HAP-1 (cell line): ENCODE measurements at regions not wholly inside any gene's neighbourhood (a gene's known extent, or its start where the extent isn't known, plus 50 kb on each side); places are given as distances from the start of the nearest gene placed in this dataset.
"Not testable (repeated sequence)": the region's sequence is repeated elsewhere in the genome, so short reads cannot be mapped to it uniquely, and the experiment has no call there.

Experiments used
- DNase-seq, 2 experiments: peaks; one replicate each; pipeline ENCODE4 v3.0.0-alpha.2; 2016 to 2020; ENCODE audit warnings: low spot score in 2 of 2
- H3K27me3 ChIP-seq: fragments of 250-450 bp; sonication (Bioruptor Pico); 2 replicates; pipeline ENCODE4 v1.5.1; 2020; ENCODE audit warnings: low read depth, mild to moderate bottlenecking, moderate library complexity
- H3K36me3 ChIP-seq: fragments of 250-450 bp; sonication (Bioruptor Pico); replicated peaks from 2 replicates; pipeline ENCODE4 v1.5.1; 2020; ENCODE audit warnings: mild to moderate bottlenecking
- H3K4me1 ChIP-seq: fragments of 250-450 bp; sonication (Bioruptor Pico); 2 replicates; pipeline ENCODE4 v1.5.1; 2020; ENCODE audit warnings: mild to moderate bottlenecking
- H3K4me3 ChIP-seq: fragments of 250-450 bp; sonication (Bioruptor Pico); 2 replicates; pipeline ENCODE4 v1.5.1; 2020; ENCODE audit warnings: mild to moderate bottlenecking, moderate library complexity
- H3K9me3 ChIP-seq: fragments of 250-450 bp; sonication (Bioruptor Pico); 2 replicates; pipeline ENCODE4 v1.5.1; 2020; ENCODE audit warnings: mild to moderate bottlenecking, moderate library complexity
- in situ Hi-C: fragments of 300-500 bp; cut with MboI; formaldehyde crosslinking; loops from 3 replicates; pipeline ENCODE4 v1.14.3; 2020; ENCODE audit warnings: low sequenced_read_pairs, inconsistent platforms, mixed read lengths

DNA sequence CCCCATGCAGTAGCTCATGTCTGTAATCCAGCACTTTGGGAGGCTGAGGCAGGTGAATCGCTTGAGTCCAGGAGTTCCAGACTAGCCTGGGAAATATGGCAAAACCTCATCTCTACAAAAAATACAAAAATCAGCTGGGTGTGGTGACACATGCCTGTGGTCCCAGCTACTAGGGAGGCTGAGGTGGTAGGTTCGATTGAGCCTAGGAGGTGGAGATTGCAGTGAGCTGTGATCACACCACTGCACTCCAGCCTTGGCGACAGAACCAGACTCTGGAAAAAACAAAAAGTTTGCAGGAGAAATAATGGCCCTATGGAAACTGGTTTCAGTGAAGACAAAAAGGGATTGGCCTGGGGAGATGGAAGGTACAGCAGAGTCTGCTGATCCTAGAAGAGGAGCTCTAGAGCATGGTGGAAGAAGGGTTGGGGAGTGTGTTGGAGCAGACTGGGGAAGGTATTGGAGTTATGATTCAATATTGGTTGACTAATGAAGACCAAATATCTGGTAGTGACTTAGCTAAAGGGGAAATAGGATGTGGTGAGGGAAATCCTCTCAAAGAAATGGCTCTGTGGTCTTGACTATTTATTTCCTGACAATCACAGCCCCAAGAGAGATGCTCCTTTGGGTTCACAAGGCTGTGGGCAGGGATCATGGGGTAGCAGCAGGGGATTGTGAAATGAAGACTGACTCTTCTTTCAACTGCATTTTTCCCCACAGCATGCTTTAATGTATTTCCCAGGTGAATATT, 281.9 kb downstream of the UTRN start:
- H3K4me1 ChIP-seq = peaks cover 8% of the 10 kb centered on the region
- no peaks in the 10 kb centered on the region for H3K27me3 ChIP-seq
- no peak overlapping the region for H3K4me3 ChIP-seq
- in situ Hi-C loops = no loop called here
- H3K9me3 ChIP-seq = no peaks in the 10 kb centered on the region
- DNase-seq = no peak
- no peaks in the 10 kb centered on the region for H3K36me3 ChIP-seq

DNA sequence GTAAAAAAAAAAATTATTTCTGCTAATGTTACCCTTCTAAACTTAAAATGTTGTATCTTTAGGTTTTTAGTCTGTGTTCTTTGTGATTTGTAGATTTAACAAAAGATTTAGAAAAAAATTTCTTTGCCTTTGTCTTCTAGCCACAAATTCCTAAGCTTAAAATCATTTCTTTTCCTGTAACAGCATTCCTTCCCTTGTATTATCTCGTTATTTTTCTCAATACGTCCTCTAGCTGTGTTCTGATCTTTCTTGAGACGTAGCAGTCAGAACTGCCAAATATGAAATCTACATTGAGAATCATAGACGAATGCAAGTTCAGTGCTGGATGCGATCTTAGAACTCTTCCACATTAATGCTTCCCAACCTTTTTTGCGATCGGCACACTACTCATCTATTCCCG, 283.1 kb downstream of the UTRN start:
- peaks cover 8% of the 10 kb centered on the region for H3K4me1 ChIP-seq
- in situ Hi-C loops = no loop called here
- H3K9me3 ChIP-seq = no peaks in the 10 kb centered on the region
- H3K27me3 ChIP-seq = no peaks in the 10 kb centered on the region
- DNase-seq = no peak
- no peak overlapping the region for H3K4me3 ChIP-seq
- no peaks in the 10 kb centered on the region for H3K36me3 ChIP-seq

GRCh38 chr6:144572541-144572940, 287.4 kb downstream of the UTRN start:
- H3K4me3 ChIP-seq, H3K4me1 ChIP-seq, H3K9me3 ChIP-seq, H3K36me3 ChIP-seq, H3K27me3 ChIP-seq, in situ Hi-C loops, DNase-seq: not testable (repeated sequence)

- no peaks in the 10 kb centered on the region for H3K27me3 ChIP-seq
- in situ Hi-C loops = loop anchor here (25.0 kb wide), 4 partner anchors 363 to 1063 kb away; no protein-coding TSS in a partner anchor
- peaks cover 2% of the 10 kb centered on the region; the same call in 1 of the 2 replicates for H3K4me1 ChIP-seq
- DNase-seq = no peak
- no peaks in the 10 kb centered on the region for H3K9me3 ChIP-seq
- no peaks in the 10 kb centered on the region; the same call in 1 of the 2 replicates for H3K36me3 ChIP-seq
- no peak overlapping the region for H3K4me3 ChIP-seq
These were observed 289.7 kb downstream of the UTRN start for GRCh38 chr6:144574796-144575195.

DNA sequence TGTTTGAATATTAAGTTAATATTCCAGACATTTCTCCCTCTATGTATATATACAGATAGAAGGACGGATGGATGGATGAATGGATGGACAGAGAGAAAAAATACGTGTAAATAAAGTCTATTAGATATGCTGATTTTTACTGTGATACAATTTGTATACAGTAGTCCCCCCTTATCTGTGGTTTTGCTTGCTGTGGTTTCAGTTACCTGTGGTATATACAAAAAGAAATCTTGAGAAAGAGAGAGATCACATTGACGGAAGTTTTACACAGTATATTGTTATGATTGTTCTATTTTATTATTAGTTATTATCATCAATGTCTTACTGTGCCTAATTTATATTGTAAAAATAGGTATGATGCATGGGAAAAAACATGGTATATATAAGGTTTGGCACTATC, 290.2 kb downstream of the UTRN start:
- DNase-seq = no peak
- peaks cover 2% of the 10 kb centered on the region; the same call in 1 of the 2 replicates for H3K4me1 ChIP-seq
- no peaks in the 10 kb centered on the region for H3K9me3 ChIP-seq
- H3K36me3 ChIP-seq = no peaks in the 10 kb centered on the region; the same call in 1 of the 2 replicates
- H3K27me3 ChIP-seq = no peaks in the 10 kb centered on the region
- in situ Hi-C loops = loop anchor here (25.0 kb wide), 4 partner anchors 362 to 1062 kb away; no protein-coding TSS in a partner anchor
- no peak overlapping the region for H3K4me3 ChIP-seq

GRCh38 chr6:144576871-144577270, 291.7 kb downstream of the UTRN start:
- Histone ChIP-seq H3K4me3 (no peak overlapping the region), H3K27me3 (no peaks in the 10 kb centered on the region), H3K36me3 (no peaks in the 10 kb centered on the region; the same call in 1 of the 2 replicates), H3K9me3 (no peaks in the 10 kb centered on the region), H3K4me1 (peaks cover 2% of the 10 kb centered on the region; the same call in 1 of the 2 replicates)
- in situ Hi-C loops = loop anchor here (25.0 kb wide), 4 partner anchors 360 to 1060 kb away; no protein-coding TSS in a partner anchor
- no peak for DNase-seq

DNA sequence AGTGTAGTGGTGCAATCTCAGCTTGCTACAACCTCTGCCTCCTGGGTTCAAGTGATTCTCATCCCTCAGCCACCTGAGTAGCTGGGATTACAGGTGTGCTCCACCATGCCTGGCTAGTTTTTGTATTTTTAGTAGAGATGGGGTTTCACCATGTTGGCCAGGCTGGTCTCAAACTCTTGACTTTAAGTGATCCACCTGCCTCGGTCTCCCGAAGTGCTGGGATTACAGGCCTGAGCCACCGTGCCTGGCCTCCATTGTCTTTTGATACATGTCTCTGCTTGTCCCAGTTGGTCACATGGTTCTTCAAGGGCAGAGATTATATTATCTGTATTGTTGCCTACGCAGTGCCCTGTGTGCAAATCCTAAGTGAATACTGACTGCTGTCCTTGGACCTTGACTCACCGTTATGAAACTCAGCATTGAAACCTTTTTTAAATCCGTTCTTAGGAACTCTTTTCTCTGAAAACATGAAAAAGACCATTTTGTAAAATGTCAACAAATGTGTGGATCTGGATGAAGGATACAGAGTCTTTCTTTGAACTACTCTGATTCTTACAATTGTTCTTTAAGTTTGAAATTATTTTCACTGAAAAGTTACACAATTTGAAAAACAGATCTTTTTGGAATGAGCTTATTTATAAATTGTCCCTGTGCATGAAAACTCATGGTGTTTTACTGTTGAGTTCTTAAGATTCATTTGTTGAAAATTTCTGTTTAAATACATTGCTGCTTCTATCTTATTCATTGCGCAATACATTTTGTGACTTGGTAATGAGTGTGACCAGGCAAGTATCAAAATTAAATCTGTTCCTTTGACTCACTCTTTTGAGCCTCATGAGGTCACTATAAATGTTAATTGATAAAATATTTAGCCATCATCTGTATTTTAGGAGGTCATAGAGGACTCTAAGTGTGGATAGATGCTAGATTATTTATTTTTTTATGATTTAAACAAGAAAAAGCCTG, 293.5 kb downstream of the UTRN start:
- DNase-seq = peak; percentile 47 to 57
- Histone ChIP-seq H3K36me3 (no peaks in the 10 kb centered on the region; the same call in 1 of the 2 replicates), H3K27me3 (no peaks in the 10 kb centered on the region), H3K4me3 (no peak overlapping the region), H3K9me3 (no peaks in the 10 kb centered on the region), H3K4me1 (peaks cover 6% of the 10 kb centered on the region)
- in situ Hi-C loops = loop anchor here (25.0 kb wide), 4 partner anchors 359 to 1059 kb away; no protein-coding TSS in a partner anchor

DNA sequence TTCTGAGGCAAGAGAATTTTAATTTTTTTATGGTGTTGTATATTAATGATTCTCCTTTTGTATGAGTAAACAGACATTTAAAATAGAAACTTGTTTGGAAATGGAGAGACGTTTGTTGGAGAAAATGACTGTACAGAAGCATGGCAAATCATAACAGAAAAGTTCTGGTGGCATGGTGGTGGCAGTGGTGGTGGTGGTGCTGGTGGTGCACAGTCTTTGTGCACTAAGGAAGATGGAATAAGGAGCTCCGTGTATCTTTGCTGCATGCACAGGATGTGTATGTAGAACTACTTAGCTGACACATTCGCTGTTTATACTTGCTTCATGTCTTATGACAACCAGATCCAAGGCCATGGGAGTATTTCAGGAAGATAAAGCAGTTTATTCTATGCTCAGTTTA, 294.9 kb downstream of the UTRN start:
- in situ Hi-C loops = loop anchor here (25.0 kb wide), 4 partner anchors 357 to 1057 kb away; no protein-coding TSS in a partner anchor
- no peak for DNase-seq
- H3K9me3 ChIP-seq = no peaks in the 10 kb centered on the region
- H3K4me3 ChIP-seq = no peak overlapping the region
- peaks cover 6% of the 10 kb centered on the region for H3K4me1 ChIP-seq
- H3K27me3 ChIP-seq = no peaks in the 10 kb centered on the region
- H3K36me3 ChIP-seq = no peaks in the 10 kb centered on the region

DNA sequence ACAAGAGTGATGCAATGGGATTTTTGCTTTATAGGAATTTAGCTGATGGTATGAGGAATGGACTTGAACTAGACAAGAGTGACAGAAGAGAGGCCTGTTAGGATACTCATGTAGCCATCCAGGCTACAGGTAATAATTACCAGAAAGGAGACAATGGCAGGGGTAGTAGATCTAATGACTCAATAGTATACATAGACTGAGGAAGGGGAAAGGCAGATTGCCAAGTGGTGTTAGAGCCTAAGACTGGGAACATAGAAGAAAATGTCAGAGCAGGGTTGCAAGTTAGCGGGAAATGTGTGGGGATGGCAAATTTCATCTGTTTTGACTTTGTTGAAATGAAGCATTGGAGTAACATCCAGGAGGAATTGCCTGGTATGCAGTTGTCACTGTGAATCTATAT, 295.6 kb downstream of the UTRN start:
- no peak for DNase-seq
- Histone ChIP-seq H3K9me3 (no peaks in the 10 kb centered on the region), H3K4me1 (peaks cover 9% of the 10 kb centered on the region), H3K36me3 (no peaks in the 10 kb centered on the region), H3K4me3 (no peak overlapping the region), H3K27me3 (no peaks in the 10 kb centered on the region)
- in situ Hi-C loops = loop anchor here (25.0 kb wide), 4 partner anchors 357 to 1057 kb away; no protein-coding TSS in a partner anchor

DNA sequence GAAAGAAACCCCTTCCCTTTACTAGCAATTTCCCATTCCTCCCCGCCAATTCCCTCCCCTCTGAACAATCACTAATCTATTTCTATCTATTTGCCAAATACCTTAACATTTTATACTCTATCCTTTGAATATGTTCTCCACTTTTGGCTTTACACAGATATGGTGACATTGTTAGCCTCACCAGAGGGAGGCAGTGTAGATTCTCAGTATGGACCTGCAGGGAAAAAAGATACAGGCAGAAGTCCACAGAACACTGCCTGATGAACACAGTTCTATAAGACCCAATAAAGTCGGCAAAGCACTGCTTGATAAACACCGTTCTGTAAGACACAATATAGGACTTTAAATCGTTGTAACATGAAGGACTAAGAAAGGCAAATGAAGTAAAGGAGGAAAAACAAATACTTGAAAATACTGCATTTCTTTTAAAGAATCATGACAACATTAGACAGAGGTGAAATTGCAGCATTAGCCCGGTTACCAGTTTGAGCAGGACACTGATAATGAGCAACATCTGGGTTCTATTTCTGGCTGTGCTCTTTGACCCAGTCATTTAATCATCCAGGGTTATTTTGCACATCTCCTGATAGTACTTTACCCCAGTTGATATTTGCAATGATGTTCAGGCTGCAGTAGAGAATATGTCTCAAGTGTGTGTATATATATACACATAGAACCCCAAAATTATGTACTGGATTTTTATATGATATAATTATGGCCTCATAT, 296.8 kb downstream of the UTRN start:
- H3K4me1 ChIP-seq = peaks cover 21% of the 10 kb centered on the region
- no peak overlapping the region for H3K4me3 ChIP-seq
- in situ Hi-C loops = loop anchor here (25.0 kb wide), 4 partner anchors 355 to 1055 kb away; no protein-coding TSS in a partner anchor
- no peaks in the 10 kb centered on the region for H3K36me3 ChIP-seq
- no peaks in the 10 kb centered on the region for H3K27me3 ChIP-seq
- peak; percentile 60 to 65 for DNase-seq
- H3K9me3 ChIP-seq = no peaks in the 10 kb centered on the region

DNA sequence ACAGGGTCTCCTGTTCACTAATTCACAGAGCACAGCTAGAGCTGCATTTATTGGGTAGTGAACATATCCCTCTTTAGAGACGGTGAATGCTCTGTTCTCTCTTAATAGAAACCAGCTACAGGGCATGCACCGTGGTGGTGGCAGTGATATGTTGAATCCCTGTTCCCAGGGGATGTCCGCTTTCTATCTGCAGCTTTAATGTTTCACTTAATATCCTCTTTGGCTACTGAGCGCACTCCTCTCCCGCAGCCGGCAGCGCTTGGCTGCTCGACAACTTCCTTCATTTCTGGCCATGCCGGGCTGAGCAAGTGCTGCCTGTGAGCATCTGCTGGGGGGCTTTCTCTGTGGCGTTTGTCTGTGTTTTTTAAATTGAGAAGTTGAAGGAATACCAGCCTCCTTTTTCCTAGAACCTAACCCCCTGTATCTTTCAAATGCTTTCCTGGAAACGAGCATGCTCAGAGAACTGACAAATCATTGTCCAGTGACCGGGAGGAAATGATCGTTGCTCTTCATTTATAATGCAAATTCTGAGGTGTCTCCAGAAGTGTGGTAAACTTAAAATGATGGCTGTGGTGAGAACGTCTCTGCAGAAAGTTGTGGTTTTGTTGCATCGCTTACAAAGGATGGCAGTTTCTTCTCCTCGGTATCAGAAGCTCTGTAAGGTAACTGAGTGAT, 297.9 kb downstream of the UTRN start:
- in situ Hi-C loops = loop anchor here (25.0 kb wide), 4 partner anchors 354 to 1054 kb away; no protein-coding TSS in a partner anchor
- H3K9me3 ChIP-seq = no peaks in the 10 kb centered on the region
- H3K4me1 ChIP-seq = peaks cover 25% of the 10 kb centered on the region
- no peaks in the 10 kb centered on the region for H3K36me3 ChIP-seq
- peak; percentile 57 to 61 for DNase-seq
- H3K4me3 ChIP-seq = peak overlapping the region; percentile 26
- no peaks in the 10 kb centered on the region for H3K27me3 ChIP-seq

GRCh38 chr6:144583614-144583954, 298.4 kb downstream of the UTRN start:
- Histone ChIP-seq H3K9me3 (no peaks in the 10 kb centered on the region), H3K36me3 (no peaks in the 10 kb centered on the region), H3K4me1 (peaks cover 25% of the 10 kb centered on the region), H3K4me3 (peak overlapping the region; percentile 26), H3K27me3 (no peaks in the 10 kb centered on the region)
- no peak for DNase-seq
- in situ Hi-C loops = loop anchor here (25.0 kb wide), 4 partner anchors 354 to 1054 kb away; no protein-coding TSS in a partner anchor
